SK-MEL-5 (cell line): ENCODE measurements at regions not wholly inside any gene's neighbourhood (a gene's known extent, or its start where the extent isn't known, plus 50 kb on each side); places are given as distances from the start of the nearest gene placed in this dataset.

Source experiments
- DNase-seq: peaks from one replicate; pipeline ENCODE4 v3.0.0-alpha.2; 2016; ENCODE audit warnings: low read depth, low spot score
- in situ Hi-C: cut with HindIII; loops from 2 replicates; pipeline ENCODE4 v1.10.0; 2016; ENCODE audit warnings: low sequenced_read_pairs, high pct_unique_total_duplicates, low pct_unique_long_range_greater_than_20kb
- small RNA-seq, 2 experiments: library from RNA; depleted of rRNA; stranded (forward); fragments of <200 nt; gene quantifications; one replicate each; pipeline ENCODE3, GENCODE V24; 2014

- DNase-seq = no peak
- in situ Hi-C loops = no loop called here
Observed at GRCh38 chr20:61186771-61187472, 65.1 kb upstream of the CDH4 start.

- in situ Hi-C loops = no loop called here
- DNase-seq = no peak
Observed at GRCh38 chr20:61189534-61189933, 62.5 kb upstream of the CDH4 start.

GRCh38 chr20:61191096-61191495, 61.0 kb upstream of the CDH4 start:
- no peak for DNase-seq
- in situ Hi-C loops = no loop called here

GRCh38 chr20:61192337-61192950, 59.6 kb upstream of the CDH4 start:
- in situ Hi-C loops = no loop called here
- DNase-seq = no peak

GRCh38 chr20:61193164-61193563, 58.9 kb upstream of the CDH4 start:
- no peak for DNase-seq
- in situ Hi-C loops = no loop called here

Small RNA genes in the stretch of these regions (small RNA-seq; reads per million reads assigned to genes)
- gene MIR4533 (0 reads per million in 2 experiments), gene MIR548AG2 (0 reads per million in 2 experiments), gene MIR646 (0 reads per million in 2 experiments)
